ENCODE measurements at regions not wholly inside any gene's neighbourhood (a gene's known extent, or its start where the extent isn't known, plus 50 kb on each side); places are given as distances from the start of the nearest gene placed in this dataset.

DNA sequence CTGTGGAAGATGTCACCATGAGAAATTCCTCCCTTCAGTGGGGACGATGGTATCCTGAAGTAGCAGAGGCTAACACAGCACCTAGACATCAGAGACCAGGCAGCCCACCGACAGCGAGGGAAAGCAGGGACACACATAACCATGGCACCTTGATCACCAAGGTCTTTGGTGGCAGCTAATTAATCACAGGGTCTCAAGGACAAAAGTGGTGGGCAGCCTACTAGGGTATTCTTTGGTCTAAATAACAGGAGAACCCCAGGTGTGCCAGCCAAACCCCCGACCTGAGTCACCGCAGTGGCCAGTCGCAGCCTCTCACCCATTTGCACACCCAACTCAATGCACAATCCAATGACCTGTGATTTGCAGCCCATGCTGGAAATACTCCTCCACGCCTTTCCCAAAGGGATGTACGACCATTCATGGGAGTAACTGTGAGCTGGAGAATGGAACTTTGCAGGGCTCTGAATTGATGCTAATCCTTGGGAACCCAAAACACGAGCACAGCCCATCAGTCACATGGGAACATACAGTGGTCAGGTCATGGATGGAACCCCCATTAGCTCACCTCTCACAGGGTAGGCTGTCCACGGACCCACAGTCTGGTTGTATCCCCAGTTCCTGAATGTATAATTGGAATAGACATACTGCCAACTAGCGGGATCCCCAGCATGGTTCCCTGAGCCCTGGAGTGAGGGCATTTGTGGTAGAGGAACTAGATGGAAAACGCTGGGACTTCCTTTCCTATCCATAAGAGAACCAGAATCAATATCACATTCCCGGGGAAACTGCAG is 58.7 kb upstream of the C14orf180 start:
- no peak for DNase-seq

DNA sequence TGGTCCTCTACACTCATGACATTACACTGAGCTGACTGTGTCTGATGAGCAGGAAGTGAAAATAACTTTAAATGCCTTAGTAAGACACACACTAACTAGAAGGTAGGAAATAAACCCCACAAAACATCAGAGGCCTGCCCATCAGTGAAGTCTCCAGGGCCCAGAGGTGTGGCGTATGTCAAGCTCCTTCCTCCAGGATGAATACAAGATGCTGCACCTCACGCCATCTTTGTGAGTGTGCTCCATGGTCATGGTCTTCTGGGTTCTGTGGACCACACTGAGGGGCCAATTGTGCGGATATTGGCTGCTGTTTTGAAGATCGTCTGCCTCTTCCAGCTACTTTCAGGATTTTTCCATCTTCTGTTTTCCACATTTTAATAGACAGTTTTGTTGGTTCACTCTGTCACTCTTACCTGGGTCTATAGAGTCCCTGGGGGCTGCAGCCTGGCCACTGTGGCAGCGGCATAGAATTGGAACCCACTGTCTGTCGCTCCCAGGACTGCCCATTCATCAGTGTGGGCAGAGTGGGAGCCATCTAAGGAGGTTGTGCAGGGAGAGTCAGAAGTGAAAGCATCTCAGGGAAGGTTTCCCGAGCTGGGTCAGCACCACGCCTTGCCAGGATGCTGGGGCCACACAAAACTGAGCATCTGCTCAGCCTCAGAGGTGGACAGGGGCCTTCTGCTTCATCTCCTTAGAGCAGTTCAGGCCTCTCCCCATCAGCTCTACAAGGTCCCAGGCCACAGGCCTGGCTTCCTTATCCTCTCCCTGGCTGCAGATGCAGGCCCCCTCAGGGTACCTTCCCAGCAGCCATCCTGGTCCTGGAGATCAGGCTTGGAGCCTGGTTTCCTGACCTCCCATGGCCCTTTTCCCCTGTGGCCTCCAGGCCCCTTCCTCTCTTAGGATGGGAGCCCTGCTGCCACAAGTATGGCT is 57.5 kb upstream of the C14orf180 start:
- DNase-seq, result no peak

DNA sequence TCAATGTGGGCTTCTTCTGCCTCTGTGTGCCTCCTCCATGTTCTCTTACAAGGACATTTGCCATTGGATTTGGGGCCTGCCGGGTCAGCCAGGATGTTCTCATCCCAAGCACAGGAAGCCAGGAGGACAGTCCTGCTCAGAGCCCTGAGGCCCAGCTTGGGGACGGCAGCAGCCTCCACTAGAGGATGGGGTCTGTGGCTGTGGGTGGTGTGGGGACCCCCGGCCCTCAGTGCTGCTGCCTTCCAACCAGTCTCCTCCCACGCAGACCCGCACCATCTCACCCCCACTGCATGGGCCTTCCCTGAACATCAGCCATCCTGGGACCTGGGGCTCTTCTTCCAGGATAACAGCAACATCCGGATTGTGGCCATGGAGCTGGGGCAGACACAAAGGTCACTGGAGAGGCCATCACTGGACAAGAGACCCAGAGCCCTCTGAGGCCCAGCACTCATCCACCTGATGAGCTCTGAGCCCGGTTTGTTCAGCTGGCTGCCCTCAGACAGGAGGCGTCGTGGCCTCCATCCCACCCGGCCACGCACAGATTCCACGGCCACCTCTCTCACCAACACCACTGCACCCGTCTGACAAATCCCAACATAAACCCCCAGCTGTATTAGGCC is 56.5 kb upstream of the C14orf180 start:
- no peak for DNase-seq

DNA sequence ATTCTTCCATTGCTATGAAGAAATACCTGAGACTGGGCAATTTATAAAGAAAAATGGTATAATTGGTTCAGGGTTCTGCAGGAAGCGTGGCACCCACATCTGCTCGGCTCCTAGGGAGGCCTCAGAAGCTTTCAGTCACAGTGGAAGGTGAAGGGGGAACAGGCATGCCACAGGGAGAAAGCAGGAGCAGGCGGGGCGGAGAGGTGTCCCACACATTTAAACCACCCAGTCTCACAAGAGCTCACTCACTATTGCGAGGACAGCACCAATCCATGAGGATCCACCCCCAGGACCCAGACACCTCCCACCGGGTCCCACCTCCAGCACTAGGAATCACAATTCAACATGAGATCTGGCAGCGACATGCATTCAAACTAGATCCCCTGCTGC is 56.0 kb upstream of the C14orf180 start:
- no peak for DNase-seq

DNA sequence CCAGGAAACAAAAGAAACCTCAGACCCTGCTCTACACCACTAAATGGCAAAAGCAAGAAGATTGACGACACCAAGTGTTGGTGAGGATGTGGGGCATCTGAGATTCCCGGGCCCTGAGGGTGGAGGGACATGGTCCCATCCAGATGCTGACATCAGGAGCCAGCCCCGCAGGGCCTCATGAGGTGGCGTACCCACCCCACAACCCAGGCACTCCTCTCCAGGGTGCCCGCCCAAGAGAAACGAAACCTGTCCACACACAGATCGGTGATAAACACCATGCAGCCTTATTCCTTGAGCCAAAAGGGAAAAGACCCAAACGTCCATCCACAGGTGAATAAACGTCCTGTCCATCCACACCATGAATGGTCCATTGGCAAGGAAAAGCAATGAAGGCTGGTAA is 54.8 kb upstream of the C14orf180 start:
- no peak for DNase-seq

DNA sequence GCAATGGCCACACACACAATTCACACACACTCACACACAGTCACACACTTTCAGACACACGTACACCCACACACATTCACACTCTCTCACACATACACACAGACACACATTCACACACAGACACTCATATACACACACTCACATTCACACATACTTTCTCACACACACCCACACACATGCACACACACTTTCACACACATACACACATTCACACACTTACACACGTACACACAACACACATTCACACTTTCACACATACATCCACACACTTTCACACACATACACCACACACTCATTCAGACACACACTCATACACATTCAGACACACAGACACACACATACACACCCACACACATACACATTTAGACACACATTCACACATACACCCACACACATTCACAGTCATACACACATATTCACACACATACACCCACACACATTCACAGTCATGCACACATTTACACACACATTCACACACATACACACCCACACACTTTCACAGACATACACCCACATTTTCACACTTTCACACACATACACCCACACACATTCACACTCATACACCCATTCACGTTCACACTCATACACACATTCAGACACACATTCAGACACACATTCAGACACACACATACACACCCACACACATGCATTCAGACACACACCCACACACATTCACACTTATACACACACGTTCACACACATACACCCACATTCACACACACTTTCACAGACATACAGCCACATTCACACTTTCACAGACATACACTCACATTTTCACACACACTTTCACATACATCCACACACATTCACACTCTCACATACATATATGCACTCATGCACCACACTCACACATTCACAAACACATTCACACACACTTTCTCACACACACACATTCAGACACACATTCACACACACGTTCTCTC is 52.6 kb upstream of the C14orf180 start:
- no peak for DNase-seq

DNA sequence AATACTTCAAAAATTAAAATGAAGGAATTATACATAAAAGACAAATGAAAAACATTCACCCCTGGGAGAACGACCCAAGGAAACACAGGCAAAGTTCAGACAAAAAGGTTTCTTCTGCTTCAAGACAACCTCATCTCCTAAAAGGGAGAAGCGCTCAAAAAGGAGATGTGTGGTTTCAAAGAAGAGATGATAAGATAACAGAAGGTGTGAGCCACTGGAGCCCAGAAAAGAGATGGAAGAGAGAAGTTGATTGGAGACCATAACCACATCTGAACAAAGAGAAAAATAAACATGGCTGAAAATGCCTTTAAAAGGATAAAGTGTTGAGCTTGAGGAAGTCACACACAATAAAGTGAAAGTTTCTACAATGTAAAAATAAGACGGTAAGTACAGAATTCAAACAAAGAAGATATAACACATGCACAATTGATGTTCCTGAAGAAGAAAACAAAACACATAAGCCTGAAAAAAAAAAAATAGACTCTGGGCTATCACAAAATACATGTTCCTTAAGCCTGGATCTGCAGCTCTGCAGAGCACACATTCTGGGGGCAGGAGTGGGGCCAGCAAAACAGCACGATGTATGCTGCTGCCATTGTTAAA is 51.6 kb upstream of the C14orf180 start:
- no peak for DNase-seq

DNA sequence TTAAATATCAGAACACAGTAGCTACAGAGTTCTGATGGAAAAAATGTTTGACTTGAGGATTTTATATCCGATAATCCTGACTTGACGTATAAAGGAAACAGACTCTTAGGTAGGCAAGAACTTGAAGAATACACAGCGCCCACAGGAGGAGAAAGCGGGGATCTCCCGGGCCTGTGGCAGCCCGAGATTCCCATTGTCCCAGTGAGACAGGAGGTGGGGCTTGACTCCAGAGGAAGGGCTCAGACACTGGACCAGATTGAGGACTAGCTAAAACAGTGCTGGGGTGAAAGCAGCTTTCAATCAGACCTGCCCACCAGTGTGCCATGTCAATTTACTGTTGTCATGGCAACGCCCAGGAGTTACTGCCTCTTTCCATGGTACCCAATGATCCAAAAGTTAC is 51.1 kb upstream of the C14orf180 start:
- no peak for DNase-seq
